ENCODE measurements at regions not wholly inside any gene's neighbourhood (a gene's known extent, or its start where the extent isn't known, plus 50 kb on each side); places are given as distances from the start of the nearest gene placed in this dataset.

GRCh38 chr4:151961456-151961855 is 200.6 kb upstream of the GATB start:
- no peak for TF ChIP-seq CTCF (IDR thresholded peaks at IDR 0.05; ENCODE audit: low read length)
- no peak for TF ChIP-seq EZH2 (optimal IDR thresholded peaks at IDR 0.05; ENCODE audit: low read depth, low read length)
